ENCODE measurements at regions not wholly inside any gene's neighbourhood (a gene's known extent, or its start where the extent isn't known, plus 50 kb on each side); places are given as distances from the start of the nearest gene placed in this dataset.

GRCh38 chr6:26211963-26212362 is 124.7 kb downstream of the HFE start:
- TF ChIP-seq CTCF (conservative IDR thresholded peaks at IDR 0.05 in 1 of 2, IDR thresholded peaks at IDR 0.05 in 1 of 2; ENCODE audit: extremely low read depth in 1 of 2, insufficient read depth in 1 of 2, low read depth in 1 of 2, low read length in 2 of 2) = no peak
- TF ChIP-seq EZH2 (IDR thresholded peaks at IDR 0.05; ENCODE audit: borderline replicate concordance, low read length) = no peak
